ENCODE measurements at regions not wholly inside any gene's neighbourhood (a gene's known extent, or its start where the extent isn't known, plus 50 kb on each side); places are given as distances from the start of the nearest gene placed in this dataset.

DNA sequence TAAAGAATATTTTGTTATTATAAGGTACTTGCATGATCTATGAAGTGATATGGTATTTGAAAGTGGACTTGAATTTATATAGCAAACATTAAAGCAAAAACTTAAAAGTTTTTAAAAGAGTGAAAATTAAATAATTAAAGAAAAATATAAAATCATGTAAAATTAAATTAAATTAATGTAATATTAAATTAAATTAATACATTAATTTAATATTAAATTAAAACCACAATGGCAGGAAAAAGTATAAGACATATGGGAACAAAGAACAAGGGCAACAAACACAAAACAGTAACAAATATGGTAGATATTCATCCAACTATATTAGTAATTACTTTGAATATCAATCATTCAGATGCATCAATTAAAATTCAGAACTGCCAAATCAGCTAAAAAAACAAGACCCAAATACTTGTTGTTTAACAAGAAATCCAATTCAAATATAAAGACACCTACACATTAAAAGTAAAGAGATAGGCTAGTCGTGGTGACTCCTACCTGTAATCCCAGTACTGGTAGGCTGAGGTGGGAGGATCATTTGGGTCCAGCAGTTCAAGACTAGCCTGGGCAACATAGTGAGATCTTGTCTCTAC lies 992.2 kb upstream of the MIR17HG start:
- H3K4me3 ChIP-seq = no peak overlapping the region
- H3K9me3 ChIP-seq (replicated peaks) = no peaks in the 10 kb centered on the region
- no peaks in the 10 kb centered on the region for H3K36me3 ChIP-seq
- no peak for DNase-seq (ENCODE audit: low read depth in 1 of 2, low spot score in 2 of 2)
- H3K4me1 ChIP-seq (replicated peaks) = no peaks in the 10 kb centered on the region
- no peaks in the 10 kb centered on the region for H3K27me3 ChIP-seq (replicated peaks)
- no peak overlapping the region for H3K27ac ChIP-seq

DNA sequence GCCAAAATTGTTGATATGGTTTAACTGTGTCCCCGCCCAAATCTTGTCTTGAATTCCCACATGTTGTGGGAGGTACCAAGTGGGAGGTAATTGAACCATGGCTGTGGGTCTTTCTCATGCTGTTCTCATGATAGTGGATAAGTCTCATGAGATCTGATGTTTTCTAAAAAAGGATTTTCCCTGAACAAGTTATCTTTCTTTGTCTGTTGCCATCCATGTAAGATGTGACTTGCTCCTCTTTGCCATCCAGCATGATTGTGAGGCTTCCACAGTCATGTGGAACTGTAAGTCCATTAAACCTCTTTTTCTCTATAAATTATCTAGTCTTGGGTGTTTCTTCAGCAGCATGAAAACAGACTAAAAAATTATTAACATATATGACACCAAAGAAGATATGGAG lies 986.7 kb upstream of the MIR17HG start:
- Histone ChIP-seq H3K4me1 (replicated peaks) (no peaks in the 10 kb centered on the region), H3K27ac (no peak overlapping the region), H3K4me3 (no peak overlapping the region), H3K27me3 (replicated peaks) (no peaks in the 10 kb centered on the region), H3K36me3 (no peaks in the 10 kb centered on the region), H3K9me3 (replicated peaks) (no peaks in the 10 kb centered on the region)
- no peak for DNase-seq (ENCODE audit: low read depth in 1 of 2, low spot score in 2 of 2)

DNA sequence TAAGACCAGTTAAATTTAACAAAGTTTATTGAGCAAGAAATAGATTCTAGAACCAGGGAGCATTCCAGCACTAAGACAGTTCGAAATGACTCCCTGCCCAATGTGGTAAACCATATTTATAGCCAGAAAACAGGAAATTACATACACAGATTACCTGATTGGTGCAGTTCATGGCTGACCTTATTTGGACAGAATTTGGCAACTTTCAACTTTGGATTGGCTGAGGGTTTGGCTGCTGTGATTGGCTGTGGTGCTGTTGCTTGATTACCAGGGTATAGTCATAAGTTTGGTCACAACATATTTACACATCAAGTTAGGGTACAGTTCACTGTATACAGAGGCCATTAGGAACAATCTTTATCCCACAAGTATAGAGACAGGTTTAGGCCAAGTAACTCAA lies 984.8 kb upstream of the MIR17HG start:
- H3K27ac ChIP-seq = no peak overlapping the region
- H3K4me3 ChIP-seq = no peak overlapping the region
- H3K36me3 ChIP-seq = no peaks in the 10 kb centered on the region
- no peaks in the 10 kb centered on the region for H3K27me3 ChIP-seq (replicated peaks)
- DNase-seq (ENCODE audit: low read depth in 1 of 2, low spot score in 2 of 2) = no peak
- H3K4me1 ChIP-seq (replicated peaks) = no peaks in the 10 kb centered on the region
- no peaks in the 10 kb centered on the region for H3K9me3 ChIP-seq (replicated peaks)

DNA sequence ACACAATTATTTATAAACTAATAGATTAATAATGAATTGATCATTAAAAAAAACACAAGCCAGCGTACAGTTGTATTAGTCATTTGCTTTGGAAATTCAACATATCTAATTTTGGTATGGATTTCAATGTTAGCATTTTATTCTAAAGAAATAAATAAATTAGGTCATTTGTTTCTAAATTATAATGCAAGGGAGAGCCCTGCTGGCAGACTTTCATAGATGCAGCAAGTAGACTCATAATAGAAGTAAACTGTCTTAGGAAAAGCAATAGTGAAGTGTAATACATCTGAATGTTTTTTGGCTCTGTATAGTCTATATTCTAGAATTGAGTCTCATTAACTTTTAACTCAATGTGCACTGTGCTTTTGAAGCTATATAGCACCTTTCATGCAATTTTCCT lies 982.4 kb upstream of the MIR17HG start:
- Histone ChIP-seq H3K9me3 (replicated peaks) (no peaks in the 10 kb centered on the region), H3K4me1 (replicated peaks) (no peaks in the 10 kb centered on the region), H3K27ac (no peak overlapping the region), H3K4me3 (no peak overlapping the region), H3K27me3 (replicated peaks) (no peaks in the 10 kb centered on the region), H3K36me3 (no peaks in the 10 kb centered on the region)
- no peak for DNase-seq (ENCODE audit: low read depth in 1 of 2, low spot score in 2 of 2)

DNA sequence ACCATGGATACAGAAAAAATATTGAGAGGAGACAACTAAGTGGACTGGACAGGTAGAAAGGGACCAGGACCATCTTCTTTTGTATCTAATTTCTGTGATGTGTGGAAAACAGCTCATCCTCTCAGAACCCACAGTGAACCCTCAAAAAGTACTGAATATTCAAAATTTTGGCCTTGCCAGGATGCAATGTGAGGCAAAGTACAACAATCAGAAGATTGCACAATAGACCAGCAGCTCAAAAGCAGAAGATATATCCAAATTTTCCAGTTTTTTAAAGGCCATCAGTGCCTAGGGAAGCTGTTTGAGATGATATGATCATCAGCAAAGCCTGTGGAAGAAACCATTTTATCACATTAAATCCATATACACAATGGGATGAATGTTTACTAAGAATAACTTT lies 973.3 kb upstream of the MIR17HG start:
- no peaks in the 10 kb centered on the region for H3K27me3 ChIP-seq (replicated peaks)
- no peak for DNase-seq (ENCODE audit: low read depth in 1 of 2, low spot score in 2 of 2)
- no peaks in the 10 kb centered on the region for H3K4me1 ChIP-seq (replicated peaks)
- H3K4me3 ChIP-seq = no peak overlapping the region
- H3K27ac ChIP-seq = no peak overlapping the region
- H3K36me3 ChIP-seq = no peaks in the 10 kb centered on the region
- no peaks in the 10 kb centered on the region for H3K9me3 ChIP-seq (replicated peaks)

DNA sequence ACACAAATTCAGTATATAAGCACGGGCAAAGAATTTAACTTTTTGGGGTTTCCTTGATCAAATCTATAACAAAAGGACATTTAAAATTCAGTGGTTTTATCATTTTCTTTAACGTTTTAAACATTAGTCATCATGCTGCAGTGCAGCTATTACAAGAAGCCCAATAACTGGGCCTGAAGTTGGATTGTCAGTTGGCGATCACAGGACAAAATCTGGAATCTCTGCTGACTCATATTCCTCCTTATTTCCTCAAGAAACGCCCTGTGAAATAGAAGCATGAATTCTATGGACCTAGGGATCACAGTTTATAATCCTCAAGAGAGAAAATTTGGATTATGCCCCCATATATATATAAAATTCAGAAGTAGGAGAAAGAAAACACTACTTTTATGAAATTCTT lies 971.6 kb upstream of the MIR17HG start:
- no peaks in the 10 kb centered on the region for H3K9me3 ChIP-seq (replicated peaks)

DNA sequence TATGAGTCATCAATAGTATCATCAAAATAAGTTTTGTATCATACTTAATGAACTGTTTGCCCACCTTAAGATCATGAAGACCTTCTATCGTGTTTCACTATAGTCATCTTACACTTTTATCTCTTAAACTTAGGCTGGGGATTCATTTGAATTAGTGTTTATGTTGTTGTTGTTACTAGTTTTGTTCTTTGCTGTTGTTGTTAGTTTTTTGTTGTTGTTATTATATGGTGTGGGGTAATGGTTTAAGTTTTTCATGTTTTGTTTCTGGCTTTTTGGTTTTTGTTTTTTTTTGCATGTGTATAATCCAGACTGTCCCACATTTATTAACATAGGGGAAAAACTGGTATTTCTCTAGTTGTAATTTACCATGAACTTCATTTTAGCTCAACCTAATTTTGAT lies 965.1 kb upstream of the MIR17HG start:
- no peak overlapping the region for H3K4me3 ChIP-seq
- H3K27ac ChIP-seq = no peak overlapping the region
- no peaks in the 10 kb centered on the region for H3K4me1 ChIP-seq (replicated peaks)
- no peaks in the 10 kb centered on the region for H3K27me3 ChIP-seq (replicated peaks)
- H3K9me3 ChIP-seq (replicated peaks) = no peaks in the 10 kb centered on the region
- no peaks in the 10 kb centered on the region for H3K36me3 ChIP-seq
- no peak for DNase-seq (ENCODE audit: low read depth in 1 of 2, low spot score in 2 of 2)

More for the DNA sequence above, 971.6 kb upstream of the MIR17HG start:
- no peaks in the 10 kb centered on the region for H3K27me3 ChIP-seq (replicated peaks)
- H3K36me3 ChIP-seq = no peaks in the 10 kb centered on the region
- DNase-seq (ENCODE audit: low read depth in 1 of 2, low spot score in 2 of 2) = no peak
- H3K4me1 ChIP-seq (replicated peaks) = no peaks in the 10 kb centered on the region
- H3K27ac ChIP-seq = no peak overlapping the region
- no peak overlapping the region for H3K4me3 ChIP-seq

DNA sequence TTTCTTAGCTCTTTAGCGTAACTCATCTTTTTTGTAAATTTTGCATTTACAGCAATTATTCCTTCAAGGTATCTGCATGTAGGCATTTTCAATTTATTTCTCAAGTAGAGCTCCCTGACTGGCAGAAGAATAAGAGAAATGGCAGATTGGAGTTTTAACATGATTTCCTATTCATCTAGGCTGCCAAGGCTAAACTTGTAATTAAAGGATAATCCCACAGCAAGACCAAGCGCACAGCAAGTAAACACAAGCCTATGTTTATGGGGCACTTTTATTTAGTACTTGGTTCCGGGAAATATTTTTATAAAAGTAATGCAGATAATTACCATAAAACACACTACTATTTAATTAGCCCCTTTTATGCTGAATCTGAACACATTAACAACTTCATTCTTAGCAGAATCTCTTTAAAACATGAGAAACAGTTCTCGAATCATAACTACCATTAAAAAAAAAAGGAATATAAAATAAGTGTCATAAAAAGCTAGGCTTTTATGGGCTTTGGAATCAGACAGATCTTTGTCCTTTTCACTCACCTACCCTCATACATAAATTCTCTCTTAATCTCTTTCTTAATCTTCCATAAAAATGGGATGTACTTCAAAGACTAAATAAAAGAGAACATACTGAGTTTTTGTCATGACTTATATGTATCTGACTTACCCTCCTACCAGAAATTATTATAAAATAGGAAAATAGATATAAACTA lies 961.6 kb upstream of the MIR17HG start:
- Histone ChIP-seq H3K9me3 (replicated peaks) (no peaks in the 10 kb centered on the region), H3K4me1 (replicated peaks) (no peaks in the 10 kb centered on the region), H3K4me3 (no peak overlapping the region), H3K36me3 (no peaks in the 10 kb centered on the region), H3K27ac (no peak overlapping the region), H3K27me3 (replicated peaks) (no peaks in the 10 kb centered on the region)
- no peak for DNase-seq (ENCODE audit: low read depth in 1 of 2, low spot score in 2 of 2)

DNA sequence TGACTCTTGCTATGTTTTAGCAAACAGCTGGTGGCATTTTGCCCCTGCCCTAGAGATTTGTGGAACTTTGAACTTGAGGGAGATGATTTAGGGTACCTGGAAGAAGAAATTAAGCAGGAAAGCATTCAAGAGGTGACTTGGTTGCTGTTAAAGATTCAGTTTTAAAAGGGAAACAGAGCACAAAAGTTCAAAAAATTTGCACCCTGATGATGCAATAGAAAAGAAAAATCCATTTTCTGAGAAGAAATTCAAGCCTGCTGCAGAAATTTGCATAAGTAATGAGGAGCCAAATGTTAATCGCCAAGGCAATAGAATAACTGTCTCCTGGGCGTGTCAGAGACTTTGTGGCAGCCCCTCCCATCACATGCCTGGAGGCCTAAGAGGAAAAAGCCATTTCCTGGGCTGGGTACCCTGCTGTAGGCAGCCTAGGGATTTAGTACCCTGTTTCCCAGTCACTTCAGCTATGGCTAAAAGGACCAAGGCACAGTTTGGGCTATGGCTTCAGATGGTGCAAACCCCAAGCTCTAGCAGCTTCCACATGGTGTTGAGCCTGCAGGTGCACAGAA lies 958.5 kb upstream of the MIR17HG start:
- Histone ChIP-seq H3K4me1 (replicated peaks) (no peaks in the 10 kb centered on the region), H3K27ac (no peak overlapping the region), H3K27me3 (replicated peaks) (no peaks in the 10 kb centered on the region), H3K4me3 (no peak overlapping the region), H3K9me3 (replicated peaks) (no peaks in the 10 kb centered on the region), H3K36me3 (no peaks in the 10 kb centered on the region)
- DNase-seq (ENCODE audit: low read depth in 1 of 2, low spot score in 2 of 2) = no peak

DNA sequence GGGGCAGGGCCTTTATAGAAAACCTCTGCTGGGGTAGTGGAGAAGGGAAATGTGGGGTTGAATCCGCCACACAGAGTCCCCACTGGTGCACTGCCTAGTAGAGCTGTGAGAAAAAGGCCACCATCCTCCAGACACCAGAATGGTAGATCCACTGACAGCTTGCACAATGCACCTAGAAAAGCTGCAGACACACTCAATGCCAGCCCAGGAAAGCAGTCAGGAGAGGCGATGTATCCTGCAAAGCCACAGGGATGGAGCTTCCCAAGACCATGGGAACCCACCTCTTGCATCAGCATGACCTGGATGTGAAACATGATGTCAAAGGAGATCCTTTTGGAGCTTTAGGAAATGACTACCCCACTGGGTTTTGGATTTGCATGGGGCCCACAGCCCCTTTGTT lies 958.0 kb upstream of the MIR17HG start:
- Histone ChIP-seq H3K27me3 (replicated peaks) (no peaks in the 10 kb centered on the region), H3K9me3 (replicated peaks) (no peaks in the 10 kb centered on the region), H3K4me1 (replicated peaks) (no peaks in the 10 kb centered on the region), H3K4me3 (no peak overlapping the region), H3K27ac (no peak overlapping the region), H3K36me3 (no peaks in the 10 kb centered on the region)
- no peak for DNase-seq (ENCODE audit: low read depth in 1 of 2, low spot score in 2 of 2)

DNA sequence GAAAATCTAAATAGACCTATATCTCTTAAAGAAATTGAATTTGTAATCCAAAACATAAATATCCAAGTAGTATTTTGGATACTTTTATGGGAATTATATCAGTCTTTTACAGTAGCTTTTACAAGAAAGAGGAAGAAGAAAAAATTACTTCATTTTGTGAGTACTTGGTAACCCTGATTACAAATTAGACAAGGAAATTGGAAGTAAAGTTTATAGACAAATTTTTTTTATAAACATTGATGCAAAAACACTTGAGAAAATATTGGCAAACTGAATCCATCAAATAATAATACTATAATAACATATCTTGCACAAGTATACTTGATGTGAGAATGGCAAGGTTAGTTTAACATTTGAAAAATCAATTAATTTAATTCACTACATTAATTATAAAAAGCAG lies 954.1 kb upstream of the MIR17HG start:
- no peaks in the 10 kb centered on the region for H3K27me3 ChIP-seq (replicated peaks)
- no peaks in the 10 kb centered on the region for H3K4me1 ChIP-seq (replicated peaks)
- H3K27ac ChIP-seq = no peak overlapping the region
- no peaks in the 10 kb centered on the region for H3K36me3 ChIP-seq
- no peaks in the 10 kb centered on the region for H3K9me3 ChIP-seq (replicated peaks)
- H3K4me3 ChIP-seq = no peak overlapping the region
- DNase-seq (ENCODE audit: low read depth in 1 of 2, low spot score in 2 of 2) = no peak

DNA sequence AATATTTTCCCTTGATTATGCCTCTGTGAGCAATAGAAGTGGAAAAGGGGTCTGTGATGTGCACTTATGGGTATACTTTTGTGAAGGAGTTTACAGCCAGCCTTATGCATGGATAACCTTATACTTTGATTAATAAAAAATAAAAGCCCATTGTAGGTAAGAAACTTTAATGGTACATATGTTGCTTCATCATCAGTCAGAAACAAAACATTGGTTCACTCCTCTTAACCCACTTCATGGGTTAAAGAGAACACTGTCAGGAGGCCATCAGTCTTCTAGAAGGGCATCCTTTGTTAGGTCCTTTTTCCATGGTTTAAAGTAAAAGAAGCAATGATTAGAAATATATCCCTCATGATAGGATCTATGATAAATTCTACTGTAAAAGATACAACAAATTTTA lies 952.1 kb upstream of the MIR17HG start:
- DNase-seq (ENCODE audit: low read depth in 1 of 2, low spot score in 2 of 2) = no peak
- Histone ChIP-seq H3K4me3 (no peak overlapping the region), H3K9me3 (replicated peaks) (no peaks in the 10 kb centered on the region), H3K36me3 (no peaks in the 10 kb centered on the region), H3K27ac (no peak overlapping the region), H3K4me1 (replicated peaks) (no peaks in the 10 kb centered on the region), H3K27me3 (replicated peaks) (no peaks in the 10 kb centered on the region)

DNA sequence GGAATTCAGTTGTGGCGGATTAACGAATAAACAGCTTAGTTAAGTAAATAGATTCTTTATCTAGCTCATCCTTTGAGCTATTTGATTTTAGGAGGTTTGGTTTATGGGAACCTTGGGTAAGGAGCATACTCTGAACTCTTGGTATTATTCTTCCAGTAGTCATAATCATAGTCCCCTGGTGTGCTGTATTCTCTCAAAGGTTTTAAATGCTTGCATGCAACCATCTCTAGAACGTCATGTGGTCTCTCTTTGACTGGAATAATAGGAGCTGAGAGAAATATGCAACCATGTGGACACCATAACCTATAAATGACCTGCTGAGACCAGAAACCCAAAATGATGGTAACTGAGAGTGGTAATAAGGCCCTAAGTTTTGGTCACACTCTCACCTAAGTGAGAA lies 951.6 kb upstream of the MIR17HG start:
- H3K4me1 ChIP-seq (replicated peaks) = no peaks in the 10 kb centered on the region
- H3K36me3 ChIP-seq = no peaks in the 10 kb centered on the region
- H3K4me3 ChIP-seq = no peak overlapping the region
- no peak overlapping the region for H3K27ac ChIP-seq
- DNase-seq (ENCODE audit: low read depth in 1 of 2, low spot score in 2 of 2) = no peak
- H3K9me3 ChIP-seq (replicated peaks) = no peaks in the 10 kb centered on the region
- H3K27me3 ChIP-seq (replicated peaks) = no peaks in the 10 kb centered on the region

DNA sequence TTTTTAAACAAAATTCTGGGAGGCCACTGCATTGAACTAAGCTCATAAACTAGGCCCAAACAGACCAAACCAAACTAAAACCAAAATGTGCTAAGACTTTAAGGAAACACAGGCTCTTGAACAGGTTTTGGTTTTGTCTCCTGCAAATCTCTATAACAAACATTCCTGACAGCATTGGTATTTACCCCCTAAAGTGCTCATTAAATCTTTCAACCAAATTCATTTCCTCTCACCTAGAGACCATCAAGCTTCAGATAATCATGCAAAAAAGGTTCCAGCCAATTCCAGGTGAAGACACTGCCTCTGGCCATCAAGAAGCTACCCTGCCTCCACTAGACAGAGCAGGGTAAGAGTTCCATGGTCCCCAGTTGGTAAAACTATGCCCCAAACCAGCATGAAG lies 951.2 kb upstream of the MIR17HG start:
- H3K36me3 ChIP-seq = no peaks in the 10 kb centered on the region
- H3K27ac ChIP-seq = no peak overlapping the region
- H3K4me3 ChIP-seq = no peak overlapping the region
- DNase-seq (ENCODE audit: low read depth in 1 of 2, low spot score in 2 of 2) = no peak
- no peaks in the 10 kb centered on the region for H3K27me3 ChIP-seq (replicated peaks)
- no peaks in the 10 kb centered on the region for H3K9me3 ChIP-seq (replicated peaks)
- H3K4me1 ChIP-seq (replicated peaks) = no peaks in the 10 kb centered on the region

DNA sequence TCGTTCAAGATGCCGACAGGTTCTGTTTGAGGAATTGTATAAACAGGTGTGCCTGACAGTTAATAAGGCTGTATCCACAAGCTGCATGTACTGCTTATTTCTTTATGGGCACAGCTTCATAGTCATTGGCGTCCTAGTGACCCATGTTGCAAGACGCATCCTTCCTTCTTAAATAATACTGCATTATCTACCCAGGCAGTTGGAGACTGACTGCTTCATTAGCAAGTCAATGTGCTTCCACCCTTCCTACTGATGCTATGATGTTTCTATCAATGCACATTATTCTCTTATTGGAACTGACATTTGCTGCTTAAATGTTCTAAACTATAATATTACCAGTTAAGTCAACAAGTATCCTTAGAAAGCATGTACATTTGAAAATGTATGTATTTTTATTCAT lies 950.0 kb upstream of the MIR17HG start:
- H3K4me1 ChIP-seq (replicated peaks) = no peaks in the 10 kb centered on the region
- no peak overlapping the region for H3K4me3 ChIP-seq
- no peak for DNase-seq (ENCODE audit: low read depth in 1 of 2, low spot score in 2 of 2)
- no peaks in the 10 kb centered on the region for H3K9me3 ChIP-seq (replicated peaks)
- H3K27me3 ChIP-seq (replicated peaks) = no peaks in the 10 kb centered on the region
- no peak overlapping the region for H3K27ac ChIP-seq
- H3K36me3 ChIP-seq = no peaks in the 10 kb centered on the region
